ENCODE measurements at regions not wholly inside any gene's neighbourhood (a gene's known extent, or its start where the extent isn't known, plus 50 kb on each side); places are given as distances from the start of the nearest gene placed in this dataset.
"Not testable (repeated sequence)": the region's sequence is repeated elsewhere in the genome, so short reads cannot be mapped to it uniquely, and the experiment has no call there.

- Histone ChIP-seq H3K9me3 (no peaks in the 10 kb centered on the region), H3K4me3 (no peak overlapping the region), H3K4me1 (peaks cover 0 to 10% (median 0%) of the 10 kb centered on the region in 3 donors), H3K36me3 (no peaks in the 10 kb centered on the region), H3K27ac (no peak overlapping the region), H3K27me3 (no peaks in the 10 kb centered on the region)
- ATAC-seq, result no peak
- no peak for TF ChIP-seq POLR2A (IDR thresholded peaks at IDR 0.05)
- TF ChIP-seq EP300 (IDR thresholded peaks at IDR 0.05), result no peak
- TF ChIP-seq, protein P1, sequence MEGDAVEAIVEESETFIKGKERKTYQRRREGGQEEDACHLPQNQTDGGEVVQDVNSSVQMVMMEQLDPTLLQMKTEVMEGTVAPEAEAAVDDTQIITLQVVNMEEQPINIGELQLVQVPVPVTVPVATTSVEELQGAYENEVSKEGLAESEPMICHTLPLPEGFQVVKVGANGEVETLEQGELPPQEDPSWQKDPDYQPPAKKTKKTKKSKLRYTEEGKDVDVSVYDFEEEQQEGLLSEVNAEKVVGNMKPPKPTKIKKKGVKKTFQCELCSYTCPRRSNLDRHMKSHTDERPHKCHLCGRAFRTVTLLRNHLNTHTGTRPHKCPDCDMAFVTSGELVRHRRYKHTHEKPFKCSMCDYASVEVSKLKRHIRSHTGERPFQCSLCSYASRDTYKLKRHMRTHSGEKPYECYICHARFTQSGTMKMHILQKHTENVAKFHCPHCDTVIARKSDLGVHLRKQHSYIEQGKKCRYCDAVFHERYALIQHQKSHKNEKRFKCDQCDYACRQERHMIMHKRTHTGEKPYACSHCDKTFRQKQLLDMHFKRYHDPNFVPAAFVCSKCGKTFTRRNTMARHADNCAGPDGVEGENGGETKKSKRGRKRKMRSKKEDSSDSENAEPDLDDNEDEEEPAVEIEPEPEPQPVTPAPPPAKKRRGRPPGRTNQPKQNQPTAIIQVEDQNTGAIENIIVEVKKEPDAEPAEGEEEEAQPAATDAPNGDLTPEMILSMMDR (IDR thresholded peaks at IDR 0.05), result no peak
- 82 to 85% methylated on average over 7 of the region's 7 CpGs for WGBS, 2 donors (ENCODE audit: low coverage in 1 of 2)
Measured at GRCh38 chr9:90070931-90071660, 466.3 kb downstream of the GADD45G start.

- Histone ChIP-seq H3K27ac (no peak overlapping the region), H3K36me3 (no peaks in the 10 kb centered on the region), H3K27me3 (no peaks in the 10 kb centered on the region), H3K4me1 (no peaks in the 10 kb centered on the region), H3K4me3 (no peak overlapping the region), H3K9me3 (no peaks in the 10 kb centered on the region)
- WGBS, 2 donors (ENCODE audit: low coverage in 1 of 2), result 87 to 100% methylated on average over 1 to 3 of the region's 3 CpGs
- TF ChIP-seq EP300 (IDR thresholded peaks at IDR 0.05) (no peak), POLR2A (IDR thresholded peaks at IDR 0.05) (no peak), POLR2AphosphoS5 (IDR thresholded peaks at IDR 0.05) (no peak)
- TF ChIP-seq, protein P1 (IDR thresholded peaks at IDR 0.05), result no peak
- no peak for ATAC-seq
Measured at GRCh38 chr9:90073186-90073945, 468.6 kb downstream of the GADD45G start.

GRCh38 chr9:90074316-90074962 is 469.6 kb downstream of the GADD45G start:
- H3K4me1 ChIP-seq, result no peaks in the 10 kb centered on the region
- no peak overlapping the region for H3K27ac ChIP-seq
- no peaks in the 10 kb centered on the region for H3K36me3 ChIP-seq
- H3K27me3 ChIP-seq, result no peaks in the 10 kb centered on the region
- no peak for ATAC-seq
- TF ChIP-seq, protein P1 (IDR thresholded peaks at IDR 0.05), result no peak
- TF ChIP-seq POLR2A (IDR thresholded peaks at IDR 0.05), result no peak
- TF ChIP-seq POLR2AphosphoS5 (IDR thresholded peaks at IDR 0.05), result no peak
- TF ChIP-seq EP300 (IDR thresholded peaks at IDR 0.05), result no peak
- 57 to 76% methylated on average over 3 to 5 of the region's 6 CpGs for WGBS, 2 donors (ENCODE audit: low coverage in 1 of 2)
- H3K4me3 ChIP-seq, result no peak overlapping the region
- no peaks in the 10 kb centered on the region for H3K9me3 ChIP-seq

DNA sequence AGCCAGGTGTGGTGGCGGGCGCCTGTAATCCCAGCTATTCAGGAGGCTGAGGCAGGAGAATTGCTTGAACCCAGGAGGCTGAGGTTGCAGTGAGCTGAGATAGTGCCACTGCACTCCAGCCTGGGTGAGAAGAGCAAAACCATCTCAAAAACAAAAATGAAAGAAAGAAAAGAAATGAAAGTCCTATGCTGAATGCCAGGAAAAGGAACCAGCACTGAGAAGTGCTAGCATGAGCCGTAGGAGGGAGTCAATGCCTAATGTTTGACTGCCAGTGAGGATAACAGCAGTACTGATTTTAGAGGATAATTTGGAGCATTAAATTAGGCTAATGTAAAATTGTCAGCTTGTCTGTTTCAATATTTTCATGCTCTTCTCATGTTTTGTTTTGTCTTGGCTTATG is 472.8 kb downstream of the GADD45G start:
- not testable (repeated sequence) for ATAC-seq, H3K9me3 ChIP-seq, H3K27ac ChIP-seq, H3K4me3 ChIP-seq, H3K4me1 ChIP-seq, H3K27me3 ChIP-seq, H3K36me3 ChIP-seq
- 88 to 92% methylated on average over 1 to 3 of the region's 3 CpGs for WGBS, 2 donors (ENCODE audit: low coverage in 1 of 2)

- ATAC-seq, result no peak
- no peaks in the 10 kb centered on the region for H3K27me3 ChIP-seq
- H3K36me3 ChIP-seq, result no peaks in the 10 kb centered on the region
- H3K9me3 ChIP-seq, result no peaks in the 10 kb centered on the region
- TF ChIP-seq, protein P1 (IDR thresholded peaks at IDR 0.05), result no peak
- H3K27ac ChIP-seq, result no peak overlapping the region
- H3K4me1 ChIP-seq, result no peaks in the 10 kb centered on the region
- WGBS, 2 donors (ENCODE audit: low coverage in 1 of 2), result 77 to 79% methylated on average over 3 to 4 of the region's 4 CpGs
- H3K4me3 ChIP-seq, result no peak overlapping the region
Measured at GRCh38 chr9:90078988-90079421, 474.2 kb downstream of the GADD45G start.

All from gastroesophageal sphincter (tissue), 4 donors.